Mesenchymal stem cell (in vitro differentiated cells and primary cell): ENCODE measurements at regions not wholly inside any gene's neighbourhood (a gene's known extent, or its start where the extent isn't known, plus 50 kb on each side); places are given as distances from the start of the nearest gene placed in this dataset.
A peak's percentile ranks its signal among the peaks of the same experiment; 100 is the strongest.

Experiments
- DNase-seq: peaks from one replicate; pipeline ENCODE4 v3.0.0-alpha.2; 2013
- H2AFZ ChIP-seq: one replicate; pipeline ENCODE4 v1.6.1; 2013; ENCODE audit warnings: low read depth, mild to moderate bottlenecking, control low read depth, inconsistent platforms, low read length, moderate library complexity
- H2AK5ac ChIP-seq: 2 replicates; pipeline ENCODE4 v1.6.1; 2013; ENCODE audit warnings: low read length, moderate library complexity, mild to moderate bottlenecking, inconsistent platforms; ENCODE audit not compliant: severe bottlenecking
- H2BK120ac ChIP-seq: one replicate; pipeline ENCODE4 v1.6.1; 2013; ENCODE audit warnings: low read depth, mild to moderate bottlenecking, inconsistent platforms, low read length, moderate library complexity
- H2BK12ac ChIP-seq, 2 experiments: one replicate each; pipeline ENCODE4 v1.6.1; 2013; ENCODE audit warnings: inconsistent platforms in 2 of 2, low read length in 2 of 2, mild to moderate bottlenecking in 2 of 2, moderate library complexity in 2 of 2, control low read depth in 1 of 2
- H2BK15ac ChIP-seq: one replicate; pipeline ENCODE4 v1.6.1; 2013; ENCODE audit warnings: mild to moderate bottlenecking, low read depth, inconsistent platforms; ENCODE audit not compliant: poor library complexity, severe bottlenecking
- H2BK5ac ChIP-seq: 2 replicates; pipeline ENCODE4 v1.6.1; 2013; ENCODE audit warnings: low read depth, mild to moderate bottlenecking, low read length, control low read depth, inconsistent platforms; ENCODE audit not compliant: poor library complexity, severe bottlenecking
- H3K14ac ChIP-seq, 2 experiments: one replicate each; pipeline ENCODE4 v1.6.1; 2013; ENCODE audit warnings: inconsistent platforms in 2 of 2, low read length in 2 of 2, control low read depth in 1 of 2, mild to moderate bottlenecking in 1 of 2, moderate library complexity in 1 of 2
- H3K18ac ChIP-seq, 2 experiments: one replicate each; pipeline ENCODE4 v1.6.1; 2013; ENCODE audit warnings: inconsistent platforms in 2 of 2, low read length in 2 of 2, control low read depth in 1 of 2, low read depth in 1 of 2, mild to moderate bottlenecking in 1 of 2
- H3K23ac ChIP-seq, 2 experiments: one replicate each; pipeline ENCODE4 v1.6.1; 2013; ENCODE audit warnings: inconsistent platforms in 2 of 2, low read length in 2 of 2, mild to moderate bottlenecking in 2 of 2, moderate library complexity in 2 of 2, control low read depth in 1 of 2
- H3K27ac ChIP-seq: 2 replicates; pipeline ENCODE4 v1.5.1; 2013; ENCODE audit warnings: mild to moderate bottlenecking, moderate library complexity, low read length, control low read depth, inconsistent platforms; ENCODE audit not compliant: poor library complexity, severe bottlenecking
- H3K27me3 ChIP-seq, 2 experiments: 2 replicates each; pipeline versions ENCODE4 v1.6.1 to v1.7.0; 2013; ENCODE audit warnings: low read length in 2 of 2, mild to moderate bottlenecking in 2 of 2, moderate library complexity in 2 of 2, control low read depth in 1 of 2, inconsistent platforms in 1 of 2; ENCODE audit not compliant: control insufficient read depth in 1 of 2, insufficient read depth in 1 of 2
- H3K36me3 ChIP-seq, 2 experiments: 2 replicates each; pipeline versions ENCODE4 v1.6.1 to v1.7.0; 2013; ENCODE audit warnings: low read length in 2 of 2, control low read depth in 1 of 2, inconsistent platforms in 1 of 2, low read depth in 1 of 2, mild to moderate bottlenecking in 1 of 2; ENCODE audit not compliant: insufficient read depth in 2 of 2, control insufficient read depth in 1 of 2
- H3K4ac ChIP-seq, 2 experiments: one replicate each; pipeline ENCODE4 v1.6.1; 2013; ENCODE audit warnings: inconsistent platforms in 2 of 2, low read length in 2 of 2, mild to moderate bottlenecking in 2 of 2, moderate library complexity in 2 of 2, control low read depth in 1 of 2, low read depth in 1 of 2
- H3K4me1 ChIP-seq: 2 replicates; pipeline ENCODE4 v1.6.1; 2013; ENCODE audit warnings: low read depth, low read length, control low read depth; ENCODE audit not compliant: control insufficient read depth, insufficient read depth
- H3K4me2 ChIP-seq: 2 replicates; pipeline ENCODE4 v1.6.1; 2013; ENCODE audit warnings: low read length, mild to moderate bottlenecking, inconsistent platforms; ENCODE audit not compliant: poor library complexity, severe bottlenecking
- H3K4me3 ChIP-seq, 2 experiments: 2 replicates each; pipeline versions ENCODE4 v1.5.1 to v1.7.0; 2013; ENCODE audit warnings: low read length in 2 of 2, mild to moderate bottlenecking in 2 of 2, control low read depth in 1 of 2, low read depth in 1 of 2; ENCODE audit not compliant: insufficient read depth in 1 of 2
- H3K79me1 ChIP-seq: replicated peaks from 2 replicates; pipeline ENCODE4 v1.6.1; 2013; ENCODE audit warnings: mild to moderate bottlenecking, control low read depth, low read length, inconsistent platforms; ENCODE audit not compliant: poor library complexity, severe bottlenecking
- H3K9ac ChIP-seq: 2 replicates; pipeline ENCODE4 v1.7.0; 2013; ENCODE audit warnings: mild to moderate bottlenecking, low read length, moderate library complexity
- H3K9me3 ChIP-seq: 2 replicates; pipeline ENCODE4 v1.7.0; 2013; ENCODE audit warnings: mild to moderate bottlenecking, low read length; ENCODE audit not compliant: control insufficient read depth
- H4K8ac ChIP-seq: one replicate; pipeline ENCODE4 v1.6.1; 2013; ENCODE audit warnings: inconsistent platforms, mild to moderate bottlenecking, low read length, moderate library complexity
- H4K91ac ChIP-seq: one replicate; pipeline ENCODE4 v1.6.1; 2013; ENCODE audit warnings: mild to moderate bottlenecking, low read length, inconsistent platforms
- WGBS: methylation state at CpG from one replicate; pipeline ENCODE4 v1.1.7; 2013; ENCODE audit warnings: mixed read lengths; 5-methylcytosine and 5-hydroxymethylcytosine counted together

- Histone ChIP-seq H3K79me1 (no peaks in the 10 kb centered on the region), H3K9me3 (no peaks in the 10 kb centered on the region), H4K8ac (no peak overlapping the region), H3K4me2 (no peak overlapping the region), H2AK5ac (no peak overlapping the region), H2BK5ac (no peak overlapping the region), H4K91ac (peak overlapping the region; percentile 29), H2AFZ (no peak overlapping the region), H3K14ac (no peak overlapping the region), H3K4ac (no peak overlapping the region), H3K23ac (no peak overlapping the region), H3K27ac (no peak overlapping the region), H3K27me3 (no peaks in the 10 kb centered on the region), H3K18ac (no peak overlapping the region), H3K4me1 (no peaks in the 10 kb centered on the region), H2BK15ac (no peak overlapping the region), H3K4me3 (no peak overlapping the region), H3K36me3 (no peaks in the 10 kb centered on the region), H2BK120ac (no peak overlapping the region), H2BK12ac (no peak overlapping the region), H3K9ac (no peak overlapping the region)
- no peak for DNase-seq
- no CpG with 5 or more reads among the region's 2 CpGs for WGBS
Measured at GRCh38 chr1:83615370-83615769, 383.6 kb downstream of the TTLL7 start.

- no peaks in the 10 kb centered on the region for H3K4me1 ChIP-seq
- no peak overlapping the region for H3K27ac ChIP-seq
- no peak overlapping the region for H3K4me3 ChIP-seq
- H3K4me2 ChIP-seq, result no peak overlapping the region
- 100% methylated on average over 1 of the region's 4 CpGs for WGBS
- H3K23ac ChIP-seq, result no peak overlapping the region
- no peak overlapping the region for H4K8ac ChIP-seq
- no peak overlapping the region for H2AFZ ChIP-seq
- no peaks in the 10 kb centered on the region for H3K79me1 ChIP-seq
- H3K14ac ChIP-seq, result no peak overlapping the region
- no peak overlapping the region for H3K18ac ChIP-seq
- DNase-seq, result no peak
- H3K4ac ChIP-seq, result no peak overlapping the region
- no peak overlapping the region for H2AK5ac ChIP-seq
- no peaks in the 10 kb centered on the region for H3K27me3 ChIP-seq
- no peak overlapping the region for H3K9ac ChIP-seq
- H2BK15ac ChIP-seq, result no peak overlapping the region
- no peak overlapping the region for H4K91ac ChIP-seq
- H2BK120ac ChIP-seq, result no peak overlapping the region
- H3K36me3 ChIP-seq, result no peaks in the 10 kb centered on the region
- H2BK5ac ChIP-seq, result no peak overlapping the region
- peaks cover 10% of the 10 kb centered on the region for H3K9me3 ChIP-seq
- no peak overlapping the region for H2BK12ac ChIP-seq
Measured at GRCh38 chr1:83606416-83606955, 392.4 kb downstream of the TTLL7 start.

- no peak overlapping the region for H3K4me3 ChIP-seq
- H3K36me3 ChIP-seq, result no peaks in the 10 kb centered on the region
- no peak overlapping the region for H3K9ac ChIP-seq
- DNase-seq, result no peak
- H2BK120ac ChIP-seq, result no peak overlapping the region
- H3K4me1 ChIP-seq, result no peaks in the 10 kb centered on the region
- no peak overlapping the region for H4K8ac ChIP-seq
- H2BK5ac ChIP-seq, result no peak overlapping the region
- H3K18ac ChIP-seq, result no peak overlapping the region
- H3K4ac ChIP-seq, result no peak overlapping the region
- no peak overlapping the region for H3K14ac ChIP-seq
- H3K9me3 ChIP-seq, result no peaks in the 10 kb centered on the region
- no peak overlapping the region for H4K91ac ChIP-seq
- H3K23ac ChIP-seq, result no peak overlapping the region
- no peak overlapping the region for H2AK5ac ChIP-seq
- no peak overlapping the region for H2BK15ac ChIP-seq
- no peaks in the 10 kb centered on the region for H3K79me1 ChIP-seq
- H3K4me2 ChIP-seq, result no peak overlapping the region
- H2BK12ac ChIP-seq, result no peak overlapping the region
- no peak overlapping the region for H2AFZ ChIP-seq
- H3K27me3 ChIP-seq, result no peaks in the 10 kb centered on the region
- no CpG with 5 or more reads among the region's 1 CpG for WGBS
- no peak overlapping the region for H3K27ac ChIP-seq
Measured at GRCh38 chr1:83596331-83596730, 402.6 kb downstream of the TTLL7 start.

- Histone ChIP-seq H4K91ac (no peak overlapping the region), H3K4ac (no peak overlapping the region), H3K4me3 (no peak overlapping the region), H3K9me3 (no peaks in the 10 kb centered on the region), H2BK15ac (no peak overlapping the region), H3K36me3 (no peaks in the 10 kb centered on the region), H2BK12ac (no peak overlapping the region), H2BK120ac (no peak overlapping the region), H3K9ac (no peak overlapping the region), H3K23ac (no peak overlapping the region), H2AFZ (no peak overlapping the region), H3K4me1 (no peaks in the 10 kb centered on the region), H3K79me1 (no peaks in the 10 kb centered on the region), H3K18ac (peak overlapping the region in 1 of 2 experiments; percentile 51), H3K4me2 (no peak overlapping the region), H2AK5ac (no peak overlapping the region), H4K8ac (no peak overlapping the region), H2BK5ac (no peak overlapping the region), H3K27ac (no peak overlapping the region), H3K27me3 (no peaks in the 10 kb centered on the region), H3K14ac (no peak overlapping the region)
- WGBS, result no CpG with 5 or more reads among the region's 1 CpG
- no peak for DNase-seq
Measured at GRCh38 chr1:83593073-83593472, 405.9 kb downstream of the TTLL7 start.
